ENCODE measurements at regions not wholly inside any gene's neighbourhood (a gene's known extent, or its start where the extent isn't known, plus 50 kb on each side); places are given as distances from the start of the nearest gene placed in this dataset.

DNA sequence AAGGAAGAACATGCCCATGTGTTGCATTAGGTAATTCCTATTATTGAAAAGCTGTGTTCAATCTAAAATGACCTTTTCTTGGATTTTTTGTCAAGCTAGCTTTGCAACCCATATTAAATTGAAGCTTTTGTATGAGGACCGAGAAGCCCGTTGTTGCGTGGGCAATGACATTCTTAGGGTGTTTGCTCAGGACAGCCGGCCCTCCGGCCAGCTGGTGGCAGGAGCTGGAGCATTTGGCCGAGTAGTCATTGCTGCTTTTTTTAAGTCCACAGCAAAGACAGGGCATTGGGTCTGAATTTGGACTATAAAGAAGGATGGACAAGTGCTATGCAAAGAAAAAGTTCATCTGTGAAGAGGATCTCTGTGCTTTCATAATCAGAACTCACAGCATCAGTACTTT, 365.8 kb downstream of the SAMD5 start:
- TF ChIP-seq POLR2A (IDR thresholded peaks at IDR 0.05), result no peak
- TF ChIP-seq, protein P1, sequence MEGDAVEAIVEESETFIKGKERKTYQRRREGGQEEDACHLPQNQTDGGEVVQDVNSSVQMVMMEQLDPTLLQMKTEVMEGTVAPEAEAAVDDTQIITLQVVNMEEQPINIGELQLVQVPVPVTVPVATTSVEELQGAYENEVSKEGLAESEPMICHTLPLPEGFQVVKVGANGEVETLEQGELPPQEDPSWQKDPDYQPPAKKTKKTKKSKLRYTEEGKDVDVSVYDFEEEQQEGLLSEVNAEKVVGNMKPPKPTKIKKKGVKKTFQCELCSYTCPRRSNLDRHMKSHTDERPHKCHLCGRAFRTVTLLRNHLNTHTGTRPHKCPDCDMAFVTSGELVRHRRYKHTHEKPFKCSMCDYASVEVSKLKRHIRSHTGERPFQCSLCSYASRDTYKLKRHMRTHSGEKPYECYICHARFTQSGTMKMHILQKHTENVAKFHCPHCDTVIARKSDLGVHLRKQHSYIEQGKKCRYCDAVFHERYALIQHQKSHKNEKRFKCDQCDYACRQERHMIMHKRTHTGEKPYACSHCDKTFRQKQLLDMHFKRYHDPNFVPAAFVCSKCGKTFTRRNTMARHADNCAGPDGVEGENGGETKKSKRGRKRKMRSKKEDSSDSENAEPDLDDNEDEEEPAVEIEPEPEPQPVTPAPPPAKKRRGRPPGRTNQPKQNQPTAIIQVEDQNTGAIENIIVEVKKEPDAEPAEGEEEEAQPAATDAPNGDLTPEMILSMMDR (IDR thresholded peaks at IDR 0.05), result no peak
- no peak for TF ChIP-seq POLR2AphosphoS5 (IDR thresholded peaks at IDR 0.05)

Measured in breast epithelium (tissue), 3 donors.